ENCODE measurements at regions not wholly inside any gene's neighbourhood (a gene's known extent, or its start where the extent isn't known, plus 50 kb on each side); places are given as distances from the start of the nearest gene placed in this dataset.

DNA sequence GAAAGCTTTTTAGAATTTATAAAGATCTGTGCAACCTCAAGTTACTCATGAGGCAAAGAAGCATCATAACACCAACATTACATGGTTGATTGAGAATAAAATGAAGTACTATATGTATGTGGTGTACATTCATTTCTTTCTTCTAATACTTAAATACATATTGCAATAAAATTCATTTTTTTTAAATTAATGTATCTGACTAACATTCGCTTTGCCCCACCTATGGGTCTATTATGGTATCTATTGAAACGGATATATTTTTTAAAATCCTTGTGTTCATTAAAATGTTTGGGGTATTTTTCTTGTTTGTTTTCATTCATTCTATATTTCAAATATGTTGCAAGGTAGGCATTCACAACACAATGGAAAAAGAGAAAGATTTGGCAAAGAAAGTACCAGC lies 237.5 kb downstream of the DSEL start:
- in situ Hi-C loops (cut with MboI; ENCODE audit: low pct_unique_long_range_greater_than_20kb, low sequenced_read_pairs, unreplicated experiment), result no loop called here
- TF ChIP-seq, protein P1, sequence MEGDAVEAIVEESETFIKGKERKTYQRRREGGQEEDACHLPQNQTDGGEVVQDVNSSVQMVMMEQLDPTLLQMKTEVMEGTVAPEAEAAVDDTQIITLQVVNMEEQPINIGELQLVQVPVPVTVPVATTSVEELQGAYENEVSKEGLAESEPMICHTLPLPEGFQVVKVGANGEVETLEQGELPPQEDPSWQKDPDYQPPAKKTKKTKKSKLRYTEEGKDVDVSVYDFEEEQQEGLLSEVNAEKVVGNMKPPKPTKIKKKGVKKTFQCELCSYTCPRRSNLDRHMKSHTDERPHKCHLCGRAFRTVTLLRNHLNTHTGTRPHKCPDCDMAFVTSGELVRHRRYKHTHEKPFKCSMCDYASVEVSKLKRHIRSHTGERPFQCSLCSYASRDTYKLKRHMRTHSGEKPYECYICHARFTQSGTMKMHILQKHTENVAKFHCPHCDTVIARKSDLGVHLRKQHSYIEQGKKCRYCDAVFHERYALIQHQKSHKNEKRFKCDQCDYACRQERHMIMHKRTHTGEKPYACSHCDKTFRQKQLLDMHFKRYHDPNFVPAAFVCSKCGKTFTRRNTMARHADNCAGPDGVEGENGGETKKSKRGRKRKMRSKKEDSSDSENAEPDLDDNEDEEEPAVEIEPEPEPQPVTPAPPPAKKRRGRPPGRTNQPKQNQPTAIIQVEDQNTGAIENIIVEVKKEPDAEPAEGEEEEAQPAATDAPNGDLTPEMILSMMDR (IDR thresholded peaks at IDR 0.05; ENCODE audit: extremely low read depth, insufficient read depth, missing control alignments), result no peak
- DNase-seq (ENCODE audit: low spot score), result no peak

DNA sequence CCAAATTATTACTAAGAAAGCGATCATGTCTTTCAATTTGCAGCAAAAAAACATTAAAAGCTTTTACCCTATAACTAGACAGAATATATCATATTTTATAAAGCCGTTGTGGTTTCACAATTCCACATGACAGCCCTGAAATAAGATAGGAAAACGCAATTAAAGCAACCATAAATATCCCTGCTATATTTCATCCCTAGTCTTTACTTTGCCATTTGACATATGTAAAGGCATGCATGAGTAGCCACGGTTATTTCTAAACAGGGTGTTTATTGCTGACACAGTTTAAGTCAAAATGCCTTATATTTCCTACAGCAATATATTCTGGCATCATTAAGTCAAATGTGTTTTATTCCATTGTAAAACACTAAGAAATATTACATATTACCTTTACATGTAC lies 239.9 kb downstream of the DSEL start:
- DNase-seq (ENCODE audit: low spot score), result no peak
- in situ Hi-C loops (cut with MboI; ENCODE audit: low pct_unique_long_range_greater_than_20kb, low sequenced_read_pairs, unreplicated experiment), result no loop called here
- TF ChIP-seq, protein P1 (IDR thresholded peaks at IDR 0.05; ENCODE audit: extremely low read depth, insufficient read depth, missing control alignments), result no peak

DNA sequence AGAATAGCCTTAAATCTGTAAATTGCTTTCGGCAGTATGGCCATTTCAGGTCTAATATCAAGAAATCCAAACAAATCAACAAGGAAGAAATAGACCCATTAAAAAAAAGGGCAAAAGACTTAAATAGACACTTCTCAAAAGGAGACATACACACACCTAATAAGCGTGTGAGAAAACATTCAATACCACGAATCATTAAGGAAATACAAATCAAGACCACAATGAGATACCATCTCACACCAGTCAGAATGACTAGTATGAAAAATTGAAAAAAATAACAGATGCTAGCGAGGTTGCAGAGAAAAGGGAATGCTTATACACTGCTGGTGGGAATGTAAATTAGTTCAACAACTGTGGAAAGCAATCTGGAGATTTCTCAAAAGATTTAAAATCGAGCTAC lies 243.2 kb downstream of the DSEL start:
- TF ChIP-seq, protein P1 (IDR thresholded peaks at IDR 0.05; ENCODE audit: extremely low read depth, insufficient read depth, missing control alignments), result no peak
- in situ Hi-C loops (cut with MboI; ENCODE audit: low pct_unique_long_range_greater_than_20kb, low sequenced_read_pairs, unreplicated experiment), result no loop called here

DNA sequence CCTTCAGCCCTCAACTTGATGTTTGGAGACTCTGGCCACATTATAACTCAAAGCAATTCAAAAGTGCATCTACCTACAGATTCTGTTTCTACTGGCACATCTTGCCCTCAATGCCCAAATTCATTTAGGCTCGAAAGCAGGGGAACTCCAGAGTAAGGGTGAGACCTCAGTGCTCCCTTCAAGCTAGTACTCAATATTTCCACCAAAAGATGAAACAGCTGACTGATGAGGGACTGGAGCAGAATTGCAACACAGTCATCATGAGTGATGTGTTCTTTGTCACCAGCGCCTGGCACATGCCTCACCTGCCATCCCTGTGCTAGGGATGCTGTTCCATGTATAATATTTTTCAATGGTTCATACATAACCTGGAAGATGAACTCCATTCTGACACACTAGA lies 247.3 kb downstream of the DSEL start:
- in situ Hi-C loops (cut with MboI; ENCODE audit: low pct_unique_long_range_greater_than_20kb, low sequenced_read_pairs, unreplicated experiment), result no loop called here
- TF ChIP-seq, protein P1 (IDR thresholded peaks at IDR 0.05; ENCODE audit: extremely low read depth, insufficient read depth, missing control alignments), result no peak
- DNase-seq (ENCODE audit: low spot score), result no peak

More for the DNA sequence above, 243.2 kb downstream of the DSEL start:
- DNase-seq (ENCODE audit: low spot score), result no peak

DNA sequence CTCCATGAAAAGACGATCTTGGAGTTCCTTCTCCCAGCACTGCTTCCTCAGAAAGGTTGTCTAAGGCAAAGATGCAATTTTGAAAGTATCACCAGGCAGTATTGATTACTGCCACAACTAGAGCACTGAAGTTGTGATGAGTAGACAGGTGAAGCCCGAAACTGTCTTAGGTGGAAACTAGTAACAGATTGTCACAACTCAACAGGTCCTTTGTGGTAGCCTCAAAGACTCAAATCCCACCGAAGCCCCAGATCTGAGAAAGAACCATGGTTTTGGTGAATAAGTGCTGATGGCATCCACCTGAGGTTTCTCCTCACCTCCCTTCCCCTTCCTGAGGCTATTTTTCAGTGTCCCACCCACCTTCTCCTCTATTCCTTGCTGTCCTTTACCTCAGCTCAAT lies 248.0 kb downstream of the DSEL start:
- TF ChIP-seq, protein P1 (IDR thresholded peaks at IDR 0.05; ENCODE audit: extremely low read depth, insufficient read depth, missing control alignments), result no peak
- no peak for DNase-seq (ENCODE audit: low spot score)
- in situ Hi-C loops (cut with MboI; ENCODE audit: low pct_unique_long_range_greater_than_20kb, low sequenced_read_pairs, unreplicated experiment), result no loop called here

DNA sequence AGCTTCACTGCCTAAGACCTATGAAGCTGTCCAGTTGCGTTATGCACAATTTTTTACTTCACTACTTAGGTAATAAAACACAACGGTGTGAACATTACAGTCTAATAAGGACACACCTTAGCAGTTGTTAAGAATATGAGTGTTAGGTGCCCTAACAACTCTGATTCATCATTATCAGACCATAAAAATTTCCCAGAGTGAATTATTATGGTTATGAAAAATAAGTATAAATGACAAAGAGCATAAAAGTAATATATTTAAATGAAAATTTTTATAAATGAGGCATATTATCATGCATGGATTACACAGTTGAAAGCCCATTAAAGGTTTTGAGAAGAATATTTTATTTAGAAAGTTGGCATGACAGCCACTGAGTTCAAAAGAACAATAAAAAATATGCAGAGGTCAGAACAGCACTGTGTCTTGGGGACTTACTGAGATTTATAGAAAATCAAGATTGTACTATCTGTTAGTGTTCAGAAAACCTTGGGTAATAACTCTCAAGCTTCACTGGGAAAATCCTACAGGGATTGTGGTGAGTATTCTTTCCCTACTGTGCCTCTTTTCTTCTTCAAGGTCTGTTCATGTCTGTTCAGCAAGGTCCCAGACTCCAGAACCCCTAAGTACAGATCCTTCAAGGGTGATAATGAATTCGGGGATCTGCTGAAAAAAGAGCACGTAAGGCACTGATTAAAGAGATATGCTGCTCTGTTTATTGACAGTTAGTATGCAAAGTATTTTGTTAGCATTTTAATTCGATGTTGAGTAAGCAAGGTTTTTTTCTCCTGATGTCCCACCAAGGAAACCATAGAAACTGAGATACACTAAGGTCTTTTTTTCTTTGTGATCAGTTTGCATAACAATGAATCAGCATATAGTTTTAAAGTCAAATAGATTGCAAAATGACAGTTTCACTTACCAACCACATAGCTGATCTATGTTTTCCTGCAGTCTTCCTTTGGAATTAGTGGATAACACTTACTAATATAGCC lies 250.0 kb downstream of the DSEL start:
- DNase-seq (ENCODE audit: low spot score), result no peak

More for the DNA sequence above, 250.0 kb downstream of the DSEL start:
- TF ChIP-seq, protein P1 (IDR thresholded peaks at IDR 0.05; ENCODE audit: extremely low read depth, insufficient read depth, missing control alignments), result no peak
- in situ Hi-C loops (cut with MboI; ENCODE audit: low pct_unique_long_range_greater_than_20kb, low sequenced_read_pairs, unreplicated experiment), result no loop called here

All from GM13977 (cell line).